NCI-H2196 treated with DMSO at 0.1 percent for 48 hours (cell line): ENCODE measurements at regions not wholly inside any gene's neighbourhood (a gene's known extent, or its start where the extent isn't known, plus 50 kb on each side); places are given as distances from the start of the nearest gene placed in this dataset.

Experiments
- DNase-seq: peaks from one replicate; lab custom pipeline; 2025; ENCODE audit not compliant: unreplicated experiment; lab: John Stamatoyannopoulos, UW

GRCh38 chr2:136221026-136221425, 103.1 kb upstream of the CXCR4 start:
- no peak for DNase-seq

- DNase-seq = no peak
Observed at GRCh38 chr2:136219963-136220362, 102.0 kb upstream of the CXCR4 start.

GRCh38 chr2:136219341-136219740, 101.4 kb upstream of the CXCR4 start:
- DNase-seq = no peak

- no peak for DNase-seq
Observed at GRCh38 chr2:136217996-136218395, 100.0 kb upstream of the CXCR4 start.

- DNase-seq = no peak
Observed at GRCh38 chr2:136215908-136216472, 98.0 kb upstream of the CXCR4 start.

GRCh38 chr2:136215449-136215848, 97.5 kb upstream of the CXCR4 start:
- no peak for DNase-seq

GRCh38 chr2:136214307-136215200, 96.6 kb upstream of the CXCR4 start:
- DNase-seq = no peak

GRCh38 chr2:136213836-136214235, 95.9 kb upstream of the CXCR4 start:
- DNase-seq = no peak

- DNase-seq = no peak
Observed at GRCh38 chr2:136212426-136213378, 94.8 kb upstream of the CXCR4 start.

- DNase-seq = no peak
Observed at GRCh38 chr2:136211701-136212100, 93.8 kb upstream of the CXCR4 start.

GRCh38 chr2:136210822-136211221, 92.9 kb upstream of the CXCR4 start:
- no peak for DNase-seq

GRCh38 chr2:136210455-136210805, 92.5 kb upstream of the CXCR4 start:
- DNase-seq = no peak

GRCh38 chr2:136209561-136210454, 91.9 kb upstream of the CXCR4 start:
- DNase-seq = no peak

- DNase-seq = no peak
Observed at GRCh38 chr2:136208682-136209420, 90.9 kb upstream of the CXCR4 start.

GRCh38 chr2:136207665-136208064, 89.7 kb upstream of the CXCR4 start:
- DNase-seq = no peak

- no peak for DNase-seq
Observed at GRCh38 chr2:136207030-136207623, 89.2 kb upstream of the CXCR4 start.

GRCh38 chr2:136206613-136207012, 88.7 kb upstream of the CXCR4 start:
- no peak for DNase-seq

- DNase-seq = no peak
Observed at GRCh38 chr2:136205615-136206014, 87.7 kb upstream of the CXCR4 start.

- no peak for DNase-seq
Observed at GRCh38 chr2:136204971-136205370, 87.0 kb upstream of the CXCR4 start.
